Stomach (tissue), 8 donors: ENCODE measurements at regions not wholly inside any gene's neighbourhood (a gene's known extent, or its start where the extent isn't known, plus 50 kb on each side); places are given as distances from the start of the nearest gene placed in this dataset.

Experiments
- DNase-seq, 2 donors: peaks; one replicate each; pipeline versions ENCODE4 v3.0.0 to v3.0.0-alpha.2; 2013 to 2019
- H3K27ac ChIP-seq, 5 donors: fragments of 200-600 bp in 4 of 5; sonication (generic) in 4 of 5; one replicate each; pipeline ENCODE4 v1.5.1; 2013 to 2019; ENCODE audit warnings: mild to moderate bottlenecking in 1 of 5, moderate library complexity in 1 of 5
- H3K27me3 ChIP-seq, 3 donors: fragments of 200-600 bp; sonication (generic); one replicate each; pipeline ENCODE4 v1.5.1; 2017 to 2019; ENCODE audit warnings: mixed run types in 1 of 3
- H3K36me3 ChIP-seq, 4 donors: fragments of 200-600 bp; sonication (generic); 1 replicate in 3 of 4; 2 replicates in 1 of 4; pipeline ENCODE4 v1.5.1; 2016 to 2019
- H3K4me1 ChIP-seq, 4 donors: fragments of 200-600 bp; sonication (generic); one replicate each; pipeline ENCODE4 v1.5.1; 2016 to 2019
- H3K4me3 ChIP-seq, 4 donors: fragments of 200-600 bp; sonication (generic) in 3 of 4; one replicate each; pipeline ENCODE4 v1.5.1; 2016 to 2019; ENCODE audit warnings: mild to moderate bottlenecking in 1 of 4
- H3K9me3 ChIP-seq, 4 donors: fragments of 200-600 bp; sonication (generic); one replicate each; pipeline ENCODE4 v1.5.1; 2016 to 2019
- EP300 ChIP-seq: sonication (generic); formaldehyde crosslinking; IDR thresholded peaks from one replicate; pipeline ENCODE4 v1.6.1; 2017; ENCODE audit warnings: antibody characterized with exemption
- POLR2A ChIP-seq, 4 donors: fragments of 450-650 bp; IDR thresholded peaks; one replicate each; pipeline ENCODE4 v1.6.1; 2016; ENCODE audit warnings: antibody characterized with exemption in 4 of 4, control low read depth in 2 of 4, mild to moderate bottlenecking in 1 of 4, moderate library complexity in 1 of 4
- POLR2AphosphoS5 ChIP-seq, 3 donors: sonication (generic); formaldehyde crosslinking; IDR thresholded peaks; one replicate each; pipeline ENCODE4 v1.6.1; 2016; ENCODE audit warnings: antibody characterized with exemption in 3 of 3
- WGBS, 5 donors: extraction: QIAGEN DNeasy Blood & Tissue Kit in 3 of 5; methylation state at CpG; one replicate each; pipeline versions ENCODE4 v1.1.5 to v1.1.7; 2013 to 2018; 5-methylcytosine and 5-hydroxymethylcytosine counted together
- intact Hi-C: fragments of 100-400 bp; cut with DNase I; formaldehyde crosslinking; loops from one replicate; pipeline ENCODE4 v1.15.1; 2023; ENCODE audit warnings: low total_unique reads
- TF ChIP-seq, protein P1 (sequence below), 7 experiments: fragments of 450-650 bp in 4 of 7; fragments of 200-600 bp in 3 of 7; sonication (generic) in 3 of 7; IDR thresholded peaks; one replicate each; pipeline ENCODE4 v1.5.1; 2016 to 2019; ENCODE audit warnings: antibody characterized with exemption in 7 of 7, control low read depth in 2 of 7, mild to moderate bottlenecking in 1 of 7
- donor health status: healthy with polysubstance abuse.
- donor health status: Bipolar disorder and iron deficiency.
- donor health status: healthy.

- intact Hi-C loops: no loop called here
- no peak overlapping the region for H3K4me3 ChIP-seq
- H3K9me3 ChIP-seq: no peaks in the 10 kb centered on the region
- H3K27me3 ChIP-seq: no peaks in the 10 kb centered on the region
- 63 to 90% (median 70%) methylated on average over 1 of the region's 1 CpG for WGBS, 5 donors
- H3K4me1 ChIP-seq: peaks cover 0 to 12% (median 7%) of the 10 kb centered on the region in 4 donors
- DNase-seq: no peak
- H3K27ac ChIP-seq: no peak overlapping the region
- H3K36me3 ChIP-seq: no peaks in the 10 kb centered on the region
- no peak for TF ChIP-seq EP300
- no peak for TF ChIP-seq POLR2AphosphoS5 (IDR thresholded peaks at IDR 0.05)
- no peak for TF ChIP-seq POLR2A (IDR thresholded peaks at IDR 0.05)
- TF ChIP-seq, protein P1, sequence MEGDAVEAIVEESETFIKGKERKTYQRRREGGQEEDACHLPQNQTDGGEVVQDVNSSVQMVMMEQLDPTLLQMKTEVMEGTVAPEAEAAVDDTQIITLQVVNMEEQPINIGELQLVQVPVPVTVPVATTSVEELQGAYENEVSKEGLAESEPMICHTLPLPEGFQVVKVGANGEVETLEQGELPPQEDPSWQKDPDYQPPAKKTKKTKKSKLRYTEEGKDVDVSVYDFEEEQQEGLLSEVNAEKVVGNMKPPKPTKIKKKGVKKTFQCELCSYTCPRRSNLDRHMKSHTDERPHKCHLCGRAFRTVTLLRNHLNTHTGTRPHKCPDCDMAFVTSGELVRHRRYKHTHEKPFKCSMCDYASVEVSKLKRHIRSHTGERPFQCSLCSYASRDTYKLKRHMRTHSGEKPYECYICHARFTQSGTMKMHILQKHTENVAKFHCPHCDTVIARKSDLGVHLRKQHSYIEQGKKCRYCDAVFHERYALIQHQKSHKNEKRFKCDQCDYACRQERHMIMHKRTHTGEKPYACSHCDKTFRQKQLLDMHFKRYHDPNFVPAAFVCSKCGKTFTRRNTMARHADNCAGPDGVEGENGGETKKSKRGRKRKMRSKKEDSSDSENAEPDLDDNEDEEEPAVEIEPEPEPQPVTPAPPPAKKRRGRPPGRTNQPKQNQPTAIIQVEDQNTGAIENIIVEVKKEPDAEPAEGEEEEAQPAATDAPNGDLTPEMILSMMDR (IDR thresholded peaks at IDR 0.05): no peak
These were observed 60.3 kb upstream of the PJA2 start for GRCh38 chr5:109469896-109470662.

DNA sequence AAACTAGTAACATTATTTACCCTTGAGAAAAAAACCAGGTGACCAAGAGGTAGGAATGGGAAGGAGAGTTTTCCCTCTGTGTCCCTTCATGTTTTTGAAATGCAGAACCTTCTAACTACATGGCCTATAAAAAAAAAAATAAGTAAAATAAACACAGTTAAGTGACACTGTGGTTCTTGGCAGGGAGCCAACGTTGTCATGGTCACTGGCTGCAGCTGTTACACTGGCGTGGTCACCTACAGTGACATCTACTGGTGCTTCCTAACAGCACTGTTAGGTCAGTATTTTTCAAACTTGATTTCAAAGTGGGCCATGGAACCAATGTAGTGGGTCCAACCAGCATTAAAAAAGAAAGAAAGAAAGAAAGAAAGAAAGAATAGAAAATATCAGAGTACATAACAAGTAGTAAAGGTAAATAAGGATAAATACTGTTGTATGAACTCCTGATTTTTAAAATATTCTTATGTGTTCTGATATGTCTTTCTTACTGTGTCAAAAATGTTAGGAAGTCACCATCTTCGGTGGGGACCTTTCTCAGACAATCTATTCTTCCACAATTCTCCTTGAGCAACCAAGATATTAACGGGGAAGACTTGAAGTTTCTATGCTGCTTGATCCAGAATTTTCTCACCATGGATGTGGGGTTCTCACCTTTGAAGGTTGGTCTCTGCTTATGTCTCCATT, 59.1 kb upstream of the PJA2 start:
- H3K4me3 ChIP-seq: no peak overlapping the region
- peak; percentile 98 to 99 for DNase-seq
- H3K36me3 ChIP-seq: no peaks in the 10 kb centered on the region
- H3K4me1 ChIP-seq: peaks cover 0 to 12% (median 7%) of the 10 kb centered on the region in 4 donors
- no peaks in the 10 kb centered on the region for H3K9me3 ChIP-seq
- no peaks in the 10 kb centered on the region for H3K27me3 ChIP-seq
- no peak for TF ChIP-seq EP300
- TF ChIP-seq POLR2A (IDR thresholded peaks at IDR 0.05): no peak
- TF ChIP-seq POLR2AphosphoS5 (IDR thresholded peaks at IDR 0.05): peak; percentile 47 to 94 (median 87)
- TF ChIP-seq, protein P1 (IDR thresholded peaks at IDR 0.05): peak in 5 of 7 experiments; percentile 54 to 73 (median 67)
- no peak overlapping the region for H3K27ac ChIP-seq
- 28 to 35% (median 31%) methylated on average over 4 of the region's 4 CpGs for WGBS, 5 donors
- intact Hi-C loops: no loop called here

- Histone ChIP-seq H3K4me3 (no peak overlapping the region), H3K36me3 (no peaks in the 10 kb centered on the region), H3K27me3 (no peaks in the 10 kb centered on the region), H3K4me1 (peaks cover 0 to 12% (median 7%) of the 10 kb centered on the region in 4 donors), H3K27ac (no peak overlapping the region), H3K9me3 (no peaks in the 10 kb centered on the region)
- DNase-seq: no peak
- TF ChIP-seq POLR2A (IDR thresholded peaks at IDR 0.05): no peak
- no peak for TF ChIP-seq POLR2AphosphoS5 (IDR thresholded peaks at IDR 0.05)
- TF ChIP-seq, protein P1 (IDR thresholded peaks at IDR 0.05): no peak
- no peak for TF ChIP-seq EP300
- WGBS, 5 donors: 51 to 80% (median 60%) methylated on average over 1 of the region's 1 CpG
- intact Hi-C loops: no loop called here
These were observed 58.5 kb upstream of the PJA2 start for GRCh38 chr5:109468288-109468676.

GRCh38 chr5:109467058-109467457, 57.3 kb upstream of the PJA2 start:
- TF ChIP-seq, protein P1 (IDR thresholded peaks at IDR 0.05): no peak
- TF ChIP-seq EP300 (no peak), POLR2AphosphoS5 (IDR thresholded peaks at IDR 0.05) (no peak), POLR2A (IDR thresholded peaks at IDR 0.05) (no peak)
- WGBS, 5 donors: 49 to 67% (median 64%) methylated on average over 4 of the region's 4 CpGs
- Histone ChIP-seq H3K4me1 (peaks cover 0 to 12% (median 7%) of the 10 kb centered on the region in 4 donors), H3K27me3 (no peaks in the 10 kb centered on the region), H3K4me3 (no peak overlapping the region), H3K27ac (no peak overlapping the region), H3K36me3 (no peaks in the 10 kb centered on the region), H3K9me3 (no peaks in the 10 kb centered on the region)
- no peak for DNase-seq
- intact Hi-C loops: no loop called here
